Left kidney (tissue), 1 donor: ENCODE measurements at regions not wholly inside any gene's neighbourhood (a gene's known extent, or its start where the extent isn't known, plus 50 kb on each side); places are given as distances from the start of the nearest gene placed in this dataset.
"Not testable (repeated sequence)": the region's sequence is repeated elsewhere in the genome, so short reads cannot be mapped to it uniquely, and the experiment has no call there.

ENCODE experiments used
- DNase-seq: peaks from one replicate; pipeline ENCODE4 v3.0.0-alpha.2; 2013

DNA sequence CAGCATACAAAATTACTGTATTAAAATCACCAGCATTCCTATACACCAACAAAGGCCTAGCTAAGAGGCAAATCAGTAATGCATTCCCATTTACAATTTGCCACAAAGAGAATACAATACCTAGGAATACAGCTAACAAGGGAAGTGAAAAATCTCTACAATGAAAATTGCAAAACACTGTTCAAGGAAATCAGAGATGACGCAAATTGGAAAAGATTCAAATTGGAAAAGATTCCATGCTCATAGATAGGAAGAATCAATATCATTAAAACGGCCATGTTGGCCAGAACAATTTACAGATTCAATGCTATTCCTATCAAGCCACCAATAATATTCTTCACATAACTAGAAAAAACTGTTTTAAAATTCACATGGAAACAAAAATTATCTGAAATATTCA lies 123.0 kb upstream of the ANO5 start:
- no peak for DNase-seq

- peak; percentile 46 for DNase-seq
These were observed 116.5 kb upstream of the ANO5 start for GRCh38 chr11:22076271-22076930.

GRCh38 chr11:22078063-22078462 lies 114.8 kb upstream of the ANO5 start:
- no peak for DNase-seq

- DNase-seq = no peak
These were observed 113.6 kb upstream of the ANO5 start for GRCh38 chr11:22079133-22079872.

DNA sequence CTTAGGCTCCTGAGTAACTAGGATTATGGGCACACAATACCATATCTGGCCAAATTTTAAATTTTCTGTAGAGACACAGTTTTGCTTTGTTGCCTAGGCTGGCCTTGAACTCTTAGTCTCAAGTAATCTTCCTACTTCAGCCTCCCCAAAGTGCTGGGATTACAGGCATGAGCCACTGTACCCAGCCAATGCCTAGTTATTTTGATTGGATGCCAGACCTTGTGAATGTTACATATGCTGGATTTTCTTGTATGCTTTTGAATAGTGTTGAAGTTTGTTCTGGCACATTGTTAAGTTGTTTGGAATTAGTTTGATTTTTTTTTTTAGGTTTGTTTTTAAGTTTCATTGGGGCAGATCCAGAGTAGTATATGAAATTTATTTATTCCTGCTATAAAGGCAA lies 110.7 kb upstream of the ANO5 start:
- no peak for DNase-seq

DNA sequence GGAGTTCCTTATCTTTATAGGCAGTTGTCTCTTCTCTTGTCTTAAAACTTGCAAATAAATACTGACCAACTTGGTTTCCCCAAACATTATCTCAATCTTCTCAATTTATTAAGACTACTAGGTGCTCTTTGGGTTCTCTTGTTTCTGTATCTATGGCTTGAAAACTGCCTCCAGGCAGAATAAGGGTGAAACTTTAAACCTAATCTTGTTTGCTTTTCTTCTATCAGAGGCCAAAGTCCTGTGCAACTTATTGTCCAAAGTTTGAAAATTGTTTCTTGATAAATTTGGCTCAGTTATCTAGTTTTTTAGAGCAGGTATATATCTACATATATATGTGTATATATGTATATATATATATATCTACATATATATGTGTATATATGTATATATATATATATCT lies 110.1 kb upstream of the ANO5 start:
- no peak for DNase-seq

DNA sequence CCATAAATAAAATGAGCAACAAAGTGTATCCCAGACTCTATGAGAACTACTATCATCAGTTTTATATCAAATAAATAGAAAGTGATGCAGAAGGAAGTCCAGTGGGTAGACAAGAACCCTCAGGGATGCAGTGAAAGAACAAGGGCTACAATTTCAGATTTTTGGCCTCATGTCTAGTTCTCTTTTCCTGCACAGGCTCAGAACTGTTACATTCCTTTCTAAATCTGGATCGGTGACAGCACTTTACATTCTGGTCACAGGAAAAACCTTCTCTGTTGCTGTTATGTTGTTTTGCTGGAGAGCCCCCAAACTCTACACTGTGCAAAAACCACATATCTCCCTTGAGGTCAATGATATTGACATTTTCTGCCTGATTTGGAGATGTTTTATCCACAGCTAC lies 108.8 kb upstream of the ANO5 start:
- no peak for DNase-seq

DNA sequence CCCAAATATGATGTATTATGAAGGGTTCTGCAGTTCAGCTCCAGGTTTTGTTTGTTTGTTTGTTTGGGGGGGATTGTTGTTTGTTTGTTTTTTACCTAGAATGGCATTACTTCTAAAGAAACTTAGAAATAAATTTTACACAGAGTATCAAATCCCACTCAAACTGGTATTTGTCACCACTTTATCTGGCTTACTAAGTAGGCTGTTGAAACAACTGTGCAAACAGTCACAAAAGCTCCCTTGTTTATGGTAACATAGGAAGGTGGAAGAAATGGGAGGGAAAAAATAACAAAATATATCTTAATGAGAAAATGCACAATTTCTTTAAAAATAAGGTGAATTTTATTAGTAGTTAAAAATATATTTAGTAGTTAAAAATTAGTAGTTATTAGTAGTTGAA lies 108.3 kb upstream of the ANO5 start:
- no peak for DNase-seq

GRCh38 chr11:22089609-22090008 lies 103.3 kb upstream of the ANO5 start:
- DNase-seq = no peak

GRCh38 chr11:22106566-22106965 lies 86.3 kb upstream of the ANO5 start:
- DNase-seq = no peak

GRCh38 chr11:22115470-22116029 lies 77.3 kb upstream of the ANO5 start:
- DNase-seq = no peak

- DNase-seq = not testable (repeated sequence)
These were observed 64.9 kb upstream of the ANO5 start for GRCh38 chr11:22127981-22128380.

- peak; percentile 8 for DNase-seq
These were observed 62.3 kb upstream of the ANO5 start for GRCh38 chr11:22130462-22131053.

- no peak for DNase-seq
These were observed 59.1 kb upstream of the ANO5 start for GRCh38 chr11:22133776-22134175.

- no peak for DNase-seq
These were observed 54.6 kb upstream of the ANO5 start for GRCh38 chr11:22138264-22138663.
